Ovary (tissue), 3 donors: ENCODE measurements at regions not wholly inside any gene's neighbourhood (a gene's known extent, or its start where the extent isn't known, plus 50 kb on each side); places are given as distances from the start of the nearest gene placed in this dataset.
"Not testable (repeated sequence)": the region's sequence is repeated elsewhere in the genome, so short reads cannot be mapped to it uniquely, and the experiment has no call there.

ENCODE experiments used
- CTCF ChIP-seq, 3 donors: fragments of 450-650 bp in 2 of 3; fragments of 200-600 bp in 1 of 3; IDR thresholded peaks; one replicate each; pipeline versions ENCODE4 v1.5.1 to v1.8.0; 2016 to 2022; ENCODE audit warnings: antibody characterized with exemption in 3 of 3, mild to moderate bottlenecking in 1 of 3
- POLR2A ChIP-seq: fragments of 450-650 bp; IDR thresholded peaks from one replicate; pipeline ENCODE4 v1.6.1; 2017; ENCODE audit warnings: antibody characterized with exemption, mild to moderate bottlenecking, moderate library complexity
- donor health status: DM: no; HTN: no; CAD: no.

GRCh38 chr11:25831485-25831884 is 500.4 kb upstream of the ANO3 start:
- TF ChIP-seq CTCF (IDR thresholded peaks at IDR 0.05); POLR2A: not testable (repeated sequence)
